ENCODE measurements at regions not wholly inside any gene's neighbourhood (a gene's known extent, or its start where the extent isn't known, plus 50 kb on each side); places are given as distances from the start of the nearest gene placed in this dataset.

DNA sequence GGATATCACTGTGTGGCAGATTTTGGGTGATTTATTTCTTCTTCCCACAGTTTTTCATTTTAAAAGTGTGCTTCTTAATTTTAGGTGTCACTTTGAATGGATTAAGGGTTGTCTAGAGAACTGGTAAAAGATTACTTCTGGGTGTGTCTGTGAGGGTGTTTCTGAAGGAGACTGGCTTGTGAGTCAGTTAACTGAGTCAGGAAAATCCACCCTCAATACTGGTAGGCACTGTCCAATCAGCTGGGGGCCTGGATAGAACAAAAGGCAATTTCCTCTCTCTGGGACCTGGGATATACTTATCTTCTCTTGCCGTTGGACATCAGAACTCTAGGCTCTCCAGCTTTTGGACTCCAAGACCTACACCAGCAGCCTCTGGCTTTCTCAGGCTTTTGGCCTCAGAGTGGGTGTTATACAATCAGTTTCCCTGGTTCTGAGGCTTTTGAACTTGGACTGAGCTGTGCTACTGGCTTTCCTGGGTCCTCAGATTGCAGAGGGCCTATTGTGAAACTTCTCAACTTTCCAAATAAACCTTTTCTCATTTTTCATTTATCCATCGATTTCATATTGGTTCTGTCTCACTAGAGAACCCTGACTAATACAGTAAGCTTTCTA, 413.1 kb downstream of the GBA3 start:
- no peak for TF ChIP-seq POLR2A (IDR thresholded peaks at IDR 0.05)
- no peak for TF ChIP-seq CTCF (IDR thresholded peaks at IDR 0.05)

Data from uterus (tissue), 2 donors.